ENCODE measurements at regions not wholly inside any gene's neighbourhood (a gene's known extent, or its start where the extent isn't known, plus 50 kb on each side); places are given as distances from the start of the nearest gene placed in this dataset.

DNA sequence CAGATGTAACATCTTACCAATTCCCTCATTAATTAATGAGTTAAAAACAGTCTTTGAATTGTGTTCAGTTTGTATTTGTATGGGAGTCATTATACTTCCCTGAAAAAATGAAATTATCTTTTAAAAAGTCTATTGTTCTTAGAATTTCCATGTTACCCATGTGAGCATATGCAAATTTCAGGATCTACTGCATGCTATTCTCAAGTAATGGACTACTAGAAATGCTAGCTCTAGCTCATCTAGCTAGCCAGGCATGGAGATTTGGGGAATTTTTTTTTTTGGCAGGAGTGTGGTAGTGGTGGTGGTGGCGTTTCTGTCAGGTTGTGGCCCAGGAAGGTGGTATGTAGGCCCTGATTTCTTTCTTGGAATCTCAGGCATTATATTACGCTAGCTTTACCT, 218.4 kb downstream of the AEBP2 start:
- no peak for FAIRE-seq
- Histone ChIP-seq H3K4me3 (ENCODE audit: low read depth, low read length) (no peak overlapping the region), H3K36me3 (ENCODE audit: control insufficient read depth, insufficient read depth, low read length) (no peaks in the 10 kb centered on the region)

DNA sequence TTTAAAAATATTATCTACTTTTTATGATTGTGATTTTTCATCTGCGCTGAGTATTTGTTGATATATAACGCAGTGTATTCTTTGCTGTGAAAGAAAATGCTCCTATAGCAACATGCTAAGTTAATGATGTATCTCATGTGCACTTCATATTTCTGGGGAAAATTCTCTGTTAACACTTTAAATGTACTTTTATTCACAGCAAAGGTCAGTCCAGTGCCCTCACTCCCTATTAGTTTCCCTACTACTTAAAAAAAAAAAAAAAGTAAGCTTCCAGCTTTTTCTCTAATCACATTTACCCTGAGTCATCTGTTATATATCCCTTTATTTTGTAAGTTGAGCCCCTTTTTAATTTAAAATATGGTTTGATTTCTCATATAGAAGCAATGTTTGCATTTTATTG, 219.8 kb downstream of the AEBP2 start:
- DNase-seq (ENCODE audit: low read depth), result no peak
- Histone ChIP-seq H3K36me3 (ENCODE audit: control insufficient read depth, insufficient read depth, low read length) (no peaks in the 10 kb centered on the region), H3K4me3 (ENCODE audit: low read depth, low read length) (no peak overlapping the region), H3K27me3 (ENCODE audit: control insufficient read depth, insufficient read depth, low read length) (no peaks in the 10 kb centered on the region)
- TF ChIP-seq, protein P1, sequence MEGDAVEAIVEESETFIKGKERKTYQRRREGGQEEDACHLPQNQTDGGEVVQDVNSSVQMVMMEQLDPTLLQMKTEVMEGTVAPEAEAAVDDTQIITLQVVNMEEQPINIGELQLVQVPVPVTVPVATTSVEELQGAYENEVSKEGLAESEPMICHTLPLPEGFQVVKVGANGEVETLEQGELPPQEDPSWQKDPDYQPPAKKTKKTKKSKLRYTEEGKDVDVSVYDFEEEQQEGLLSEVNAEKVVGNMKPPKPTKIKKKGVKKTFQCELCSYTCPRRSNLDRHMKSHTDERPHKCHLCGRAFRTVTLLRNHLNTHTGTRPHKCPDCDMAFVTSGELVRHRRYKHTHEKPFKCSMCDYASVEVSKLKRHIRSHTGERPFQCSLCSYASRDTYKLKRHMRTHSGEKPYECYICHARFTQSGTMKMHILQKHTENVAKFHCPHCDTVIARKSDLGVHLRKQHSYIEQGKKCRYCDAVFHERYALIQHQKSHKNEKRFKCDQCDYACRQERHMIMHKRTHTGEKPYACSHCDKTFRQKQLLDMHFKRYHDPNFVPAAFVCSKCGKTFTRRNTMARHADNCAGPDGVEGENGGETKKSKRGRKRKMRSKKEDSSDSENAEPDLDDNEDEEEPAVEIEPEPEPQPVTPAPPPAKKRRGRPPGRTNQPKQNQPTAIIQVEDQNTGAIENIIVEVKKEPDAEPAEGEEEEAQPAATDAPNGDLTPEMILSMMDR (IDR thresholded peaks at IDR 0.05; ENCODE audit: insufficient read depth, low read length, severe bottlenecking), result no peak
- no peak for FAIRE-seq

More for the DNA sequence above, 218.4 kb downstream of the AEBP2 start:
- H3K27me3 ChIP-seq (ENCODE audit: control insufficient read depth, insufficient read depth, low read length), result no peaks in the 10 kb centered on the region
- no peak for DNase-seq (ENCODE audit: low read depth)
- TF ChIP-seq, protein P1 (IDR thresholded peaks at IDR 0.05; ENCODE audit: insufficient read depth, low read length, severe bottlenecking), result no peak

DNA sequence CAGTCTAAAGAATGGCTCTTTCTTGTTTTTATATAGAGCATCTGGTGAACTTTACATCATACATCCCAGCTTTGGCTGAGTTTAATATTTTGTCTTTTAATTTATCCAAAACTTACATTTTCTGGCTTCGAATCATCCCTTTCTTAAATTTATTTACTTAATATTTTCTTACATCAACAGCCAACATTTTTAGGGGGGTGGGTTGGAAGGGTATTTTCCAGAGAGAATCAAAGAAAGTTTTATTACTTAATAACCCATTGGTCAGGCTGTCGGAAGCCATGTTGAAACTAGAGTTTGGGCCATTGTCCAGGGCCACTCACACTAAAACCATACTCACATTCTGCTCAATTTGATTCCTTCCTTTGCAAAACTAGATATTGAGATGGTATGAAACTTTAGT, 220.2 kb downstream of the AEBP2 start:
- H3K4me3 ChIP-seq (ENCODE audit: low read depth, low read length), result no peak overlapping the region
- no peaks in the 10 kb centered on the region for H3K36me3 ChIP-seq (ENCODE audit: control insufficient read depth, insufficient read depth, low read length)
- FAIRE-seq (no peak), DNase-seq (ENCODE audit: low read depth) (no peak)
- H3K27me3 ChIP-seq (ENCODE audit: control insufficient read depth, insufficient read depth, low read length), result no peaks in the 10 kb centered on the region
- TF ChIP-seq, protein P1 (IDR thresholded peaks at IDR 0.05; ENCODE audit: insufficient read depth, low read length, severe bottlenecking), result no peak

DNA sequence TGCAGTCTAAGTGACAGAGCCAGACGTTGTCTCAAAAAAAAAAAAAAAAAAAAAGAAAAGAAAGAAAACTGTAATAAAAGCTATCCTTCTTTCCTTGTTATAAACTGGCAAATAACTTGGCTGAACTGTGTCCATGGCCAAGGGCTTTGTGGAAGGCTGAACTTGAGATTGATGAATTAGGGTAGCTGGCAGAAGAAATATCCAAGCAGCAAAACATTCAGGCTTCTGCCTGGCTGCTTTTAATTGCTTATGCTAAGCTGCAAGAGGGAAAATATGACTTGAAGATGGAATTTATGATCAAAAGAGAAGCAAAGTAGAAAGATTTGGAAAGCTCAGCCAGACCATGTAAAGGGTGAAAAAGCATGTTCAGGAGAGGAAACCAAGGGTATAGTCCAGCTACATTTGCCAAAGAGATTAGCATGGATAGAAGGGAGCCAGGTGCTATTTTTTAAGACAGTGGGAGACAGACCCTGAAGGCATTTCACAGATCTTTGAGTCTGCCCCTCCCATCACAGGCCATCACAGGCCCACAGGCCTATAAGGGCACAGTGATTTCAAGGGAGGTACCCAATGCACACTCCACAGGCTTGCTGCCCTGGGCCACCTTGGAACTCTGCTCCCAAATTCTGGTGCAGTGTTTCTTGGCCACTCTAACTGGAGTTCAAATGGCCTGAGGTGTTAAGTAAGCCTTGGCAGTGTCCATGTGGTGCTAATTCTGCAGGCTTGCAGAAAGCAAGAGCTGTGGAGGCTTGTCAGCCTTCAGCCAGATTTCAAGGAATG, 226.0 kb downstream of the AEBP2 start:
- no peaks in the 10 kb centered on the region for H3K27me3 ChIP-seq (ENCODE audit: control insufficient read depth, insufficient read depth, low read length)
- TF ChIP-seq, protein P1 (IDR thresholded peaks at IDR 0.05; ENCODE audit: insufficient read depth, low read length, severe bottlenecking), result no peak
- FAIRE-seq, result no peak
- H3K4me3 ChIP-seq (ENCODE audit: low read depth, low read length), result no peak overlapping the region
- H3K36me3 ChIP-seq (ENCODE audit: control insufficient read depth, insufficient read depth, low read length), result no peaks in the 10 kb centered on the region
- no peak for DNase-seq (ENCODE audit: low read depth)

DNA sequence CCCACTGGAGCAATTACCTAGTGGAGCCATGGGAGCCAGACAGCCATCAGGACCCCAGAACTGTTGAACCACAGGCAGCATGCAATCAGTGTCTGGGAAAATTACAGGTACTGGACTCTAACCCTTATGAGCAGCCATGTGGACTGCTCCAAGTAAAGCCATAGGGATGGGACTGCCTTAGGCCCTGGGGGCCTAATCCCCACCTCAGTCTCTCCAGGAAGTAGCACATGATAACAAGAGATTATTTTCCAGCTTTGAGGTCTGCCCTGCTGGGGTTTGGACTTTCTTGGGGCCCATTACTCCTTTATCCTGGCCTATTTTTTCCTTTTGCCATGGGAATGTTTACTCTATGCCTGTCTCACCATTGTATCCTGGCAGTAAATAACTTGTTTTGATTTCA, 226.8 kb downstream of the AEBP2 start:
- DNase-seq (ENCODE audit: low read depth) (no peak), FAIRE-seq (peak; percentile 83)
- no peak overlapping the region for H3K4me3 ChIP-seq (ENCODE audit: low read depth, low read length)
- H3K36me3 ChIP-seq (ENCODE audit: control insufficient read depth, insufficient read depth, low read length), result no peaks in the 10 kb centered on the region
- TF ChIP-seq, protein P1 (IDR thresholded peaks at IDR 0.05; ENCODE audit: insufficient read depth, low read length, severe bottlenecking), result no peak
- no peaks in the 10 kb centered on the region for H3K27me3 ChIP-seq (ENCODE audit: control insufficient read depth, insufficient read depth, low read length)

DNA sequence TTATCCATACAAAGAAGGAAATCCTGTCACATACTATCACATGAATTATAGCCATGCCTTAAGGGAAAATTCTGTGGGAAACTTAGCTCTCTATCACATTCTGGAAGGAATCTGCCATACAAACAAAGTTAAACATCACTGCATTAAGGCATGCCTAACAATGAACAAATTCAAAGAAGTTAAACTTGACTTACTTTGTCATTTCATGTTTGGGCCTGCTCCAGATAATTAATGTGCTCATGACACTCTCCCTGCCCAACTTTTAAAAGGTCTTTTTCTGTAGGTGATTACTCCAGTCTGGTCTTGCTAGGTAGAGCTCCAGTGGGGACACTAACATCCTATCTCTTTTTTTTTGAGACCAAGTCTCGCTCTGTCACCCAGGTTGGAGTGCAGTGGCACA, 230.5 kb downstream of the AEBP2 start:
- Histone ChIP-seq H3K27me3 (ENCODE audit: control insufficient read depth, insufficient read depth, low read length) (no peaks in the 10 kb centered on the region), H3K4me3 (ENCODE audit: low read depth, low read length) (no peak overlapping the region), H3K36me3 (ENCODE audit: control insufficient read depth, insufficient read depth, low read length) (no peaks in the 10 kb centered on the region)
- DNase-seq (ENCODE audit: low read depth), result peak; percentile 59
- TF ChIP-seq, protein P1 (IDR thresholded peaks at IDR 0.05; ENCODE audit: insufficient read depth, low read length, severe bottlenecking), result no peak
- FAIRE-seq, result no peak

Measured in bronchial epithelial cell (primary cell).